Panc1 (cell line): ENCODE measurements at regions not wholly inside any gene's neighbourhood (a gene's known extent, or its start where the extent isn't known, plus 50 kb on each side); places are given as distances from the start of the nearest gene placed in this dataset.

Source experiments
- ATAC-seq: fragments of 200-7000 bp; cut with Tn5 transposase; 2 replicates; pipeline ENCODE4 v1.9.1; 2020; ENCODE audit warnings: mild to moderate bottlenecking, moderate library complexity
- BruUV-seq: library from RNA; stranded (reverse); fragments of 400-500 nt; replicated peaks from 2 replicates; lab custom pipeline; 2021; lab: Mats Ljungman, UMichigan
- CTCF ChIA-PET: fragments of 300-600 bp; sonication (Branson Sonifier 250); formaldehyde crosslinking; loops from one replicate; lab custom pipeline; 2022; ENCODE audit warnings: antibody characterized with exemption; lab: Charles Lee
- POLR2A ChIA-PET: fragments of 300-600 bp; sonication (Branson Sonifier 250); formaldehyde crosslinking; loops from one replicate; lab custom pipeline; 2022; ENCODE audit warnings: antibody characterized with exemption; lab: Charles Lee
- DNase-seq: peaks from one replicate; pipeline ENCODE4 v3.0.0-alpha.2; 2010; ENCODE audit warnings: low read depth, low spot score
- H3K27ac ChIP-seq: 2 replicates; pipeline ENCODE4 v1.5.1; 2011; ENCODE audit warnings: mild to moderate bottlenecking, low read length, inconsistent platforms
- H3K27me3 ChIP-seq: fragments of 200-500 bp; sonication (Bioruptor generic); 2 replicates; pipeline ENCODE4 v1.6.0; 2014; ENCODE audit warnings: low read length, inconsistent platforms; ENCODE audit not compliant: control insufficient read depth, insufficient read depth
- H3K36me3 ChIP-seq: fragments of 200-500 bp; sonication (Bioruptor generic); 2 replicates; pipeline ENCODE4 v1.5.1; 2014; ENCODE audit warnings: inconsistent platforms, mild to moderate bottlenecking, low read length, moderate library complexity; ENCODE audit not compliant: control insufficient read depth, insufficient read depth
- H3K4me1 ChIP-seq: 2 replicates; pipeline ENCODE4 v1.5.1; 2011; ENCODE audit warnings: inconsistent platforms, mild to moderate bottlenecking, low read length, moderate library complexity; ENCODE audit not compliant: control insufficient read depth, insufficient read depth
- H3K4me3 ChIP-seq, 2 experiments: 2 replicates each; pipeline ENCODE4 v1.5.1; 2011 to 2012; ENCODE audit warnings: low read depth in 2 of 2, low read length in 2 of 2, mild to moderate bottlenecking in 2 of 2, inconsistent platforms in 1 of 2, moderate library complexity in 1 of 2
- H3K9me3 ChIP-seq: fragments of 200-500 bp; sonication (Bioruptor generic); 2 replicates; pipeline ENCODE4 v1.5.1; 2014; ENCODE audit warnings: low read depth, mild to moderate bottlenecking, inconsistent platforms, low read length, moderate library complexity; ENCODE audit not compliant: control insufficient read depth, insufficient read depth
- CTCF ChIP-seq: fragments of 450-650 bp; IDR thresholded peaks from 2 replicates; pipeline ENCODE4 v1.5.1; 2017; ENCODE audit warnings: mild to moderate bottlenecking
- POLR2AphosphoS5 ChIP-seq: IDR thresholded peaks from 2 replicates; pipeline ENCODE4 v1.6.1; 2012; ENCODE audit warnings: mild to moderate bottlenecking, low read depth, low read length, moderate library complexity
- REST ChIP-seq, 2 experiments: IDR thresholded peaks; 2 replicates each; pipeline ENCODE4 v1.6.1; 2011 to 2012; ENCODE audit warnings: low read depth in 2 of 2, control low read depth in 1 of 2, low read length in 1 of 2, mild to moderate bottlenecking in 1 of 2, moderate library complexity in 1 of 2; ENCODE audit not compliant: insufficient read depth in 1 of 2
- SIN3A ChIP-seq: IDR thresholded peaks from 2 replicates; pipeline ENCODE4 v1.6.1; 2012; ENCODE audit warnings: low read depth, mild to moderate bottlenecking, low read length, moderate library complexity, borderline replicate concordance; ENCODE audit not compliant: insufficient read depth
- TCF7L2 ChIP-seq: IDR thresholded peaks from 2 replicates; pipeline ENCODE4 v1.6.1; 2011; ENCODE audit warnings: mild to moderate bottlenecking, low read depth, low read length, inconsistent platforms
- in situ Hi-C: cut with HindIII; loops from 2 replicates; pipeline ENCODE4 v1.10.0; 2016; ENCODE audit warnings: low sequenced_read_pairs, low pct_unique_long_range_greater_than_20kb
- intact Hi-C: fragments of 100-400 bp; cut with micrococcal nuclease; formaldehyde crosslinking; loops from one replicate; pipeline ENCODE4 v1.10.0; 2022; ENCODE audit not compliant: unreplicated experiment

- CTCF ChIA-PET: no interaction called here
- ATAC-seq (no peak), DNase-seq (no peak)
- POLR2A ChIA-PET: no interaction called here
- H3K4me1 ChIP-seq: no peaks in the 10 kb centered on the region
- H3K27me3 ChIP-seq: no peaks in the 10 kb centered on the region
- TF ChIP-seq POLR2AphosphoS5 (no peak), CTCF (no peak), SIN3A (no peak), TCF7L2 (no peak), REST (IDR thresholded peaks at IDR 0.05; ENCODE audit: insufficient read depth in 1 of 2, low read depth in 2 of 2, low read length in 1 of 2) (no peak)
- no peak overlapping the region for H3K4me3 ChIP-seq
- H3K36me3 ChIP-seq: no peaks in the 10 kb centered on the region
- H3K9me3 ChIP-seq: no peaks in the 10 kb centered on the region
- no peak overlapping the region for H3K27ac ChIP-seq
- in situ Hi-C loops: no loop called here
- intact Hi-C loops: no loop called here
- no TSS peak for BruUV-seq
Measured at GRCh38 chr12:30025317-30025716, 241.6 kb upstream of the TMTC1 start.

- intact Hi-C loops (no loop called here), in situ Hi-C loops (no loop called here)
- BruUV-seq: no TSS peak
- ChIA-PET POLR2A (no interaction called here), CTCF (no interaction called here)
- no peak for TF ChIP-seq REST (IDR thresholded peaks at IDR 0.05; ENCODE audit: insufficient read depth in 1 of 2, low read depth in 2 of 2, low read length in 1 of 2)
- no peak for TF ChIP-seq TCF7L2
- no peak for TF ChIP-seq SIN3A
- no peak for TF ChIP-seq CTCF
- no peak for TF ChIP-seq POLR2AphosphoS5
- H3K36me3 ChIP-seq: no peaks in the 10 kb centered on the region
- no peak overlapping the region for H3K27ac ChIP-seq
- no peaks in the 10 kb centered on the region for H3K4me1 ChIP-seq
- no peak for DNase-seq
- no peaks in the 10 kb centered on the region for H3K9me3 ChIP-seq
- no peak for ATAC-seq
- no peaks in the 10 kb centered on the region for H3K27me3 ChIP-seq
- H3K4me3 ChIP-seq: no peak overlapping the region
Measured at GRCh38 chr12:30023186-30023585, 239.4 kb upstream of the TMTC1 start.
